Fibroblast of lung (primary cell): ENCODE measurements at regions not wholly inside any gene's neighbourhood (a gene's known extent, or its start where the extent isn't known, plus 50 kb on each side); places are given as distances from the start of the nearest gene placed in this dataset.

ENCODE experiments used
- CTCF ChIP-seq, 2 donors: IDR thresholded peaks in 1 of 2; conservative IDR thresholded peaks in 1 of 2; 1 replicate in 1 of 2; 2 replicates in 1 of 2; pipeline ENCODE4 v1.5.1; 2011 to 2012; ENCODE audit warnings: low read length in 2 of 2, control low read depth in 1 of 2, inconsistent platforms in 1 of 2, low read depth in 1 of 2, mild to moderate bottlenecking in 1 of 2
- EZH2 ChIP-seq: IDR thresholded peaks from 2 replicates; pipeline ENCODE4 v1.5.1; 2012; ENCODE audit warnings: low read length, control low read depth, mild to moderate bottlenecking; ENCODE audit errors: missing control alignments

GRCh38 chr7:112982441-112983063 is 104.1 kb downstream of the GPR85 start:
- TF ChIP-seq EZH2 (no peak), CTCF (conservative IDR thresholded peaks at IDR 0.05 in 1 of 2, IDR thresholded peaks at IDR 0.05 in 1 of 2; ENCODE audit: low read depth in 1 of 2, low read length in 2 of 2) (no peak)
